DND-41 (cell line): ENCODE measurements at regions not wholly inside any gene's neighbourhood (a gene's known extent, or its start where the extent isn't known, plus 50 kb on each side); places are given as distances from the start of the nearest gene placed in this dataset.

Experiments used
- CTCF ChIP-seq: IDR thresholded peaks from 2 replicates; pipeline ENCODE4 v1.5.1; 2012; ENCODE audit warnings: borderline replicate concordance, low read length, moderate library complexity, mild to moderate bottlenecking; ENCODE audit not compliant: poor library complexity, severe bottlenecking; ENCODE audit errors: extremely low read depth
- EZH2 ChIP-seq: IDR thresholded peaks from 3 replicates; pipeline ENCODE4 v1.6.1; 2012; ENCODE audit warnings: borderline replicate concordance, low read depth, mild to moderate bottlenecking, moderate library complexity, low read length, inconsistent platforms; ENCODE audit not compliant: severe bottlenecking

GRCh38 chr2:19479666-19480065 is 121.2 kb upstream of the OSR1 start:
- TF ChIP-seq CTCF (no peak), EZH2 (no peak)
